HG03354 (cell line): ENCODE measurements at regions not wholly inside any gene's neighbourhood (a gene's known extent, or its start where the extent isn't known, plus 50 kb on each side); places are given as distances from the start of the nearest gene placed in this dataset.

Experiments
- ATAC-seq: cut with Tn5 transposase; IDR thresholded peaks from one replicate; pipeline ENCODE4 v1.9.1; 2021; ENCODE audit warnings: mild to moderate bottlenecking; ENCODE audit not compliant: unreplicated experiment, poor library complexity, severe bottlenecking

DNA sequence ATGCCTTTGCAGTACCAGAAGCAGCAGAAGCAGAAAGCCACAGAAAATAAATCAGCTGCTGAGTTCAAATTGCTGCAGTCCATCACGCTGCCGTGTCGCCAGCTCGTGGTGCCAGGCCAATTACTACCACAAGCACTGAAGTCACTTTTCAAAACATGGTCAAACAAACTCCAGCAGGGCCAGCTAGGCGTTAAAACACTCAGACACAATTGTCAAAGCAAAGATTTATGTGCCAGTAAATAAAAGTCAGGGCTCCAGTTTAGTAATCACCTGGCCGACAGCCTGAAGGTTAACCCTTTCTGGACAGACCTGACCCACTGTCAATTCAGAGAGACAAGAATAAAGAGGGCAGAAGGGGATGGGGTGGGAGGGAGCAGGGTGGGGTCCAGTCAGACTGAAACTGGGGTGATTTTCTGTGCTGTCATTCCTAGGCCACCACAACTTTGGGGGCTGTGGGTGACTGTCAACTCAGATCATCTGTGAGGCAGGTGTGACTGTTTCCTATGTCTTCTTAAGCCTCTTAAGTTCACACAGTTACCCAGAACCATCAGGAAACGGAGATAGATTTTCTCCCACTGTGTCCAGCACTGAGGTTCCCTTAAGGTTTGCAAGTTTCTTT lies 109.8 kb upstream of the FUT8 start:
- peak; percentile 61 for ATAC-seq

DNA sequence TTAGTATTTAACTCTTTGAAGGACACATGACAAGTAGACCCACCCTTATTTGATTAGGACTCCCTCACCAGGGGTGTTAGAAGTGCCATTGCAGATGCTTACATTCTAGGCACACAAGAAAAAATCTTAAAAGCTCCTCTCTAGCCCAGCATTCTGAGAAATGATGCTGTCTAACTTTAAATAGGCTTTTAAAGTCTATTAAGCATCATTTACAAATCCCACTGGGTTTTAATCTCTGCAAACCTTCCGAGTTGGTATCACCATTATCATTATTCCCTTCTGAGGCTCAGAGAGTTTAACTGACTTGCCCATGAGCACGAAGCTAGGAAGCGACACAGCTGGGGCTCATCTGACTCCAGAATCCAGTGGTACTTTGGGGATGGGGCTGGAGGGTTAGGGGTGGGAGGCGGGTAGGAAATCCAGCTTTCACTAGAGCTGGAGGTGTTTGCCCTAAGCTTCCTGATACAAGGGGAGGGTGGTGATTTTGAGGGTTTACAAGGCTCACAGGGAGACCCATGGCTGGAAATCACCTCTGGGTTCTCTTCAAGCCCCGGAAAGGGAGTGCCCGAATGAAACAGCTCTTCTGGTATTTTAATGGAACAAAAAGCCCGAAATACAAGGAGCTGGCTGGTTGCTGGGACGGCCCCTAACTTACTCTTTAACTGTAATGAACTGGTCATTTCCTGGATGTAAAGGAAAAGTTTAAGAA lies 109.2 kb upstream of the FUT8 start:
- no peak for ATAC-seq

DNA sequence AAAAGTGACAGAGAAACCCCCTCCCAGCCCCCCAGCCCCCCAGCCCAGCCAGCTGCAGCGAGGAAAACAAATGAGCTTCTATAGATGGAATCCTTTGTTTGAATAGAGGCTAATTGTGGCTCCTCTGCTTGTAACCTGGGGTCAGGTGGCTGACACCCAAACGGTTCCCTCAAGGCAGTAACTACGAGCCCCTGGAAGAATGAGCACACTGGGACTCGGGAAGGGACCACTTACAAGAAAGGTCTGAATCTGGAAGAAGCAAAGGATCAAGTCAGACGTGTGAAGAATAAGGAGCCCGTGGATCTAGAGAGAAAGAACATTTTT lies 108.7 kb upstream of the FUT8 start:
- no peak for ATAC-seq

DNA sequence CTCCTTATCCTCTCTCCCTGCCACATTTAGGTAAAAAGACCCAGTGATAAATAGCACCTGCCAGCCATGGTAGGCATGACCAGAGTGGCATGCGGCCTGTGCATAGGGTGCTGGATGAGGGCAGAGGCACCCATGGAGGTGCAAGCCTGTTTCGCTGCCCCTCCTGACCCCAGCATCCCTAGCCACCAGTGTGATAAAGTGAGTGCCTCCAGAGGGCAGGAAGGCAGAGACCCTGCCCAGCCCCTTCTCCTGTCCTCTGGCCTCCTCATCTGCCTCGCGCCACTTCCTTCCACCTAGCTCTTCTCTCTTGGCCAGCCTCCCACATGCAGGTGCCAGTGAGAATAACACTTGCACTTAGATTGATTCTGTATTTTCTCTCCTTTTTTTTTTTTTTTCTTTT lies 108.3 kb upstream of the FUT8 start:
- ATAC-seq, result no peak

DNA sequence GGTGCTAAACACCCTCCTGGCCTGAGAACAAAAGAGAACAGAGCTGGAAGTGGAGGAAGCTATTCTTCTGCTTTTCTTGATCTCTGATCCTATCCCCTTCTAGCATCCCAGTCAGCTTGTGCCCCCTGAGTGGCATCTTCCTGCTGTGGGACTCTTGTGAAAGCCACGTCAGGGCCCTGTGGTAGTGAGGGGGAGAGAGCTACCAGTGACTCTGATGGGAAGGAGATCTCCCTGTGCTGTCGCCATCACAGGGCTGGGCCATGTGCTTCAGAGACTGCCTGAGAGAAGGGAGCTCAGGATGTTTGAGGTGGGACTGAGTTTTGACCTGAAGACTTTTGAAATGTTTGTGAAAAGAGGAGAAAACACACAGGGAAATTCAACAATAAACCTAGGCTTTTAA lies 107.6 kb upstream of the FUT8 start:
- ATAC-seq, result no peak

DNA sequence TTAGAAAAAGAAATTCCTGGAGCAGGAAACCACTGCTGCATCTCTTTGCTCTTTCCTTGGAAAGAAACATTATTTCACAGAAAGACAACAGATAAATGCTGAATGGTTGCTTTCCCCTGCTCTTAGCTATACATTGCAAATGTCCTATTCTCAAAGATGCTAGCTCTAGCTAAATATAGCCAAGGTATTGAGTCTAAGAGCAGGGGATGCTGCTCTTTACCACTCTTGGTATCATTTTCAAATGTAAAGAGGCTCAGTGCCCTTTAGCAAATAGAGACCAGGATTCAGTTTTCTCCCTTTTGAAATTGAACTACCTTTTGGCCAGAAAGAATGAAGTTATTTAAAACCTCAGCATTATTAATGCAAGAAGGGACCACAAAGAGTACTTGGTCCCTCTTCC lies 104.0 kb upstream of the FUT8 start:
- no peak for ATAC-seq

DNA sequence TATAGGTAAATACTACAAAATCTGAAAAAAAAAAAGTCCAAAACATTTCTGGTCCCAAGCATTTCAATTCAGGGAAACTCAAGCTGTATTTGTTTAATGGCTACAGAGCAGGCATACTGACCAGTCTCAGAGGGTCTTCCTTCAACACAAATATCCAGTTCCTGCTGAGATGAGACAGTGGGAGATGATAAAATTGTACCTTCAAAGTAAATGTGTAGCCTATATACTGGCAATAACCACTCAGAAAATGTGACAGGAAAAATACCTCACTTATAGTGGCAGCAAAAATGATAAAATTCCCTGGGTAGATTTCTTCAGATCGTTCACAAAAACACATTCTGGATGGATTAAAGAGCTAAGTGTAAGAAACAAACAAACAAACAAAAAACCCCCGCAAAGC lies 102.0 kb upstream of the FUT8 start:
- no peak for ATAC-seq

DNA sequence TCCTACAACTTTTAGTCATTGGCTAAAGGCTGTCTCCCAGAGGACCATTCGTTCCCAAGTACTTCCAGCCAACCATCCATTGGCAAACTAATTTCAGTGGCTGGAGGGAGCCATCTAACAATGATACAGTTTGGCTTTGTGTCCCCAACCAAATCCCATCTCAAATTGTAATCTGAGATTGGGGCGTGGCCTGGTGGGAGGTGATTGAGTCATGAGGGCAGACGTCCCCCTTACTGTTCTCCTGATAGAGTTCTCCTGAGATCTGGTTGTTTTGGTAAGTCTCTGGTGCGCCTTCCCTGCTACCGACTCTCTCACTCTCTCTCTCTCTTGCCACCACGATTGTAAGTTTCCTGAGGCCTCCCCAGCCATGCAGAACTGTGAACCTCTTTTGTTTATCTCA lies 99.7 kb upstream of the FUT8 start:
- ATAC-seq, result no peak

DNA sequence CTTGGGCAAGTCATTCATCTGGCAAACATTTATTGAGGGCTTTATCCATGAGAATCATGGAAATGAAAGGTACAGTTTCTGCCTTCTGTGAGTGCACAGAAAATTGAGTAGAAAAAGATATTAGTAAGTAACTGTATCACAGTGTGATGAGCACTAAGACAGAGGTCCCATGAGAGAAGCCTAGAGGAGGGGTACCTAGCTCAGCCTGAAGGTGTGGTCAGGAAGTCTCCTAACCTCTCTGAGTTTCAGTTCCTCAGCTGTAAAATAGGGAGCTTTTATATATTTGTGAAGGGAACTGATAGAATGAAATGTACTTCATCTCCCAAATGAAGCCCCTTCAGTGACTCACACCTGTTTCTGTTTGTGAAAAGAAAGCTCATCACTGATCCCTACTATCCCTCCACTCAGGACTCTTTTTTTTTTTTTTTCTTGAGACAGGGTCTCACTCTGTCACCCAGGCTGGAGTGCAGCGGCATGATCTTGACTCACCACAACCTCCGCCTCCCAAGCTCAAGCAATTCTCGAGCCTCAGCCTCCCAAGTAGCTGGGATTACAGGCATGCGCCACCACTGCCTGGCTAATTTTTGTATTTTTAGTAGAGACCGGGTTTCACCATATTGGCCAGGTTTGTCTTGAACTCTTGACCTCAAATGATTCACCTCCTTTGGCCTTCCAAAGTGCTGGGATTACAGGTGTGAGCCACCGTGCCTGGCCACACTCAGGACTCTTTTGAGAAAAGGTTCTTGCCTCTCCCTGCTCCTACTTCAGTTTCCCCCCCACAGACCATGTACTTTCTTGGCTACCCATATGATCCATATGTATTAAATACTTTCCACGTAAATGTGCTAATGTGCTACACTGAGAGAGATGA lies 93.7 kb upstream of the FUT8 start:
- peak; percentile 60 for ATAC-seq

DNA sequence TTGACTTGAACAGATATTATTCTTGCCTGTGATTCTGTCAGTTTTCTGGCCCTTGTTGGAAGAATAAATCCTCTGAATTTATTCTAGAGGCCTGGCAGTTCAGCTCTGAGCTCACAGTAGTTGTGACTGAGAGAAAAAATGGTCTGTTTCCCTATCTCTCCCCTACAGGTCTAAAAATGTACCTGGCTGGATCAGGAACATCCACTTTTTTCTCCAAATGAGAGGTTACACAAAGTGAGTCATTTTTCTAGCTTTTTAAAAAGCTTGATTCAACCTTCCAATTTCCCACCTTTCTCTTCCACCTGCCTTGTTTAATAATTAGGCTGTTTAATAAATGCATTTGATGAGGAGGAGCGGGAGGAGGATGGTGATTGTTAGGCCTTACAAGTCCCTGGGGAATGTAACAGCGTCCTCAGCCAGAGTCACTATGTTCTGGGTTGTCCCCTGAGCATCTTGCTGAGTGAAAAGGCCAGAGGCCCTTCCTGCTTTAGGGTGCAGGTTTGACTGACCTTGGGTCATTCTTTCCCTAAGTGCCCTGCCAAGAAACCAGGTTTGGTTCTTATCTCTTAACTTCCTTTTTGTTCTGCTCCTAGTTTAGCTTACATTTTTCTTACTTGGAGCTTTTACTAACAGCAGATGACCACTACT lies 91.7 kb upstream of the FUT8 start:
- peak; percentile 31 for ATAC-seq

DNA sequence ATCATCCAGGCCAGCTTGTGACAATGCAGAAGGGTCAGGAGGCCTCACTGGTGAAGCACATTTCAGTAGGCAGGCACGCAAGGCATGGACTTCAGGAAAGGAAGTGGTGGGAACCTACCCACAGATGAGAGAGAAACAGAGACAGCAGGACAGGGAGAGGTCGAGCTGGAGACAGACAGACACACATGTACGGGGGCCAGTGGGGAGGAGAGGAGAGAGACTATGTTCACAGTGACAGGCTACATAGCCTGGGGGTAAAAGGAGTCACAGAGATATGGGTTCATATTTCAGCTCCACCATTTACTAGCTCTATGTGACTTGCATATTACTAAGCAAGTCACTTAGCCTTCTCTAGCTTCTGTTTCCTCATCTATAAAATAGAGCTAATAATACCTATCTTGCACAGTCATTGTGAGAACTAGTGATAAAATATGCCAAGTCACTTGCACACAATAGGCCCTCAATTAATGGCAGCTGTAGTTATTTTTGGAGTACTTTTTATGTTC lies 91.1 kb upstream of the FUT8 start:
- peak; percentile 46 for ATAC-seq

DNA sequence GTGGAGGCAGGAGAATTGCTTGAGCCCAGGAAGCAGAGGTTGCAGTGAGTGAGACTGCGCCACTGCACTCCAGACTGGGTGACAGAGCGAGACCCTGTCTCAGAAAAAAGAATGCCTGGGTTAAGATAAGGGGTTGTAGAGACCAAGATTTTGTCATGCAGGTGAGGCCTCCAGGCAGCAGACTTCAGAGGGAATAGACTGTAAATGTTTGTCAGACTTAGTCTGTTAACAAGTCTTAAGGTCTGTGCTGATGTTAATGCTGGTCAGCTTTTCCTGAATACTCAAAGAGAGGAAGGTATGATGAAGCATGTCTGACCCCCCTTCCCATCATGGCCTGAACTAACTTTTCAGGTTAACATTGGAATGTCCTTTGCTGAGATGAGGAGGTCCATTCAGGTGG lies 83.0 kb upstream of the FUT8 start:
- no peak for ATAC-seq

DNA sequence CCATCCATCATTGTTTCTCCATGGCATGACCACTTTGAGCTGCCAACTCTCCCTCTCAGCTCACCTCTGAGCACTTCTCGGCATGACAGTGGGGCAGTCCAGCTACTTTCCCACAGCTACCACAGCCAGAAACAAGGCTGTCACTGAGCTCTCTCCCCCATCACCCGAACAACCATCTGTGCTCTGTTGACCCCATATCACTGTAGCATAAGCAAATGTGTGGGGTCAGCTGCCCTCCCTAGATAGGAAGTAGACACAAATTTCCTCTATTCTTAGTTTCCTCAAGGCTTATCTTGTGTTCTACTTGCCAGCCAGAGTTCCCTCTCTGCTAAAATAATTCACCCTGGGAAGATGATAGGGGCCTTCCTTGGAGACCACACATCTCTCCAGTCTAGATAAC lies 82.6 kb upstream of the FUT8 start:
- no peak for ATAC-seq

DNA sequence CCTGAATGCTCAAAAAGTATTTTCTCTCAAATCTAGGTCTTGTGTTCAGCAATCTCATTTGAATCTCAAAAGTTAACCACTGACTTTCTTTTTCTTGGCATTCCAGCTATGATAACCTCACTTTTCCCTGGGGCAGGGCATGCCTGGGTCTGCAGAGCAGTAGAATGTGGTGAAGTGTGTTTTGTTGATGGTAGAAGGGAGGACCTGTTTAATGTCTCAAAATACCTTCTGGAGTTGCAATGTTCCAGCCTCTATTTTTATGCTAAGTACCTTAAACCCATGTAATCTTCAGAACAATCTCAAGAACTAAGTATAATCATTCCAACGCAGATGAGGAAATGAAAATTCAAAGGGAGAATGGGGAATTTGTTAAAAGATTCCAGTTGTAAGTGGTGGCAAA lies 82.1 kb upstream of the FUT8 start:
- ATAC-seq, result no peak

DNA sequence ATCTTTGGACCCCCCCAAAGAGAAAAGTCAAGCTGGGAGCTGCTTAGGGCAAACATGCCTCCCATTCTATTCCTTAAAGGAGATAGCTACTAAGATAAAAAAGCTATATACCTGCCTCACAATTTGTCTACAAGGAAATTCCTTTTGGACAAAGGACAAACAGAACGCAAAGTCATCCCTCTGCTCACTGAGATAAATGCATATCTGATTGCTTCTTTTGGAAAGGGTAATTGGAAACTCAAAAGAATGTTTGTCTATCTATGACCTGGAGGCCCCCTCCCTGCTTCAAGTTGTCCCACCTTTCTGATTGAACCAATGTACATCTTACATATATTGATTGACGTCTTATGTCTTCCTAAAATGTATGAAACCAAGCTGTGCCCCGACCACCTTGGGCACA lies 80.9 kb upstream of the FUT8 start:
- ATAC-seq, result no peak

DNA sequence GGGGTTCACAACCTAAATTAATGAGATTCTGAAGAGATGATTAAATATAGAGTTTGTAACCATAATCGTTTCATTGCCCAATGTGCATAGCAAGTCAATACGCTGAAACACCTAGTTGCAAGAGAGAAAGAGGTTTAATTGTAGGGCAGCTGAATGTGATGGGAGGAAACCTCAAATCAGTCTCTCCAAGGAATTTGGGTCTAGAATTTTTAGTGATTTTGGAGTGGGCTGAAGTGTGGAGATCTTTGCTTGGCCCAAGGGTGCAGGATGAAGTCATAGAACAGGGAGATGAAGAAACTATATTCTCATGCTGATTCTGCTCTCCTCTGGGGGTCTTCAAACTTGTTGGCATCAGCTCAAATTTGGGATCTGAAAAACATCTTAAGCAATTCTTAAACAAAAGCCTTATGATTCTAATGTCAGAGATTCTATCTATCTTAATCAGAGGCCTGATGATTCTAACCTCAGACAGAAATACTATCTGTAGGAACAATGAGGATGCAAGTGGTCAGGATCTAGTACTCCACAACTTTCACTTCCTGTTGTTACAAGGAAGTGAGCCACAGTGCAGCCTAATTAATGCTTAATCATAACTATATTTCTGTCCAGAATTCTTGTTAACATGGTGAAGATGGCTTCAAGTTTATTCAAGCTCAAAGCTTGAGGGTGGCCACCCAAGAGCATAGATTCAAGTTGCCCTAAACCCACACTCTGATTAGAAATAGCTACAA lies 80.2 kb upstream of the FUT8 start:
- peak; percentile 67 for ATAC-seq

DNA sequence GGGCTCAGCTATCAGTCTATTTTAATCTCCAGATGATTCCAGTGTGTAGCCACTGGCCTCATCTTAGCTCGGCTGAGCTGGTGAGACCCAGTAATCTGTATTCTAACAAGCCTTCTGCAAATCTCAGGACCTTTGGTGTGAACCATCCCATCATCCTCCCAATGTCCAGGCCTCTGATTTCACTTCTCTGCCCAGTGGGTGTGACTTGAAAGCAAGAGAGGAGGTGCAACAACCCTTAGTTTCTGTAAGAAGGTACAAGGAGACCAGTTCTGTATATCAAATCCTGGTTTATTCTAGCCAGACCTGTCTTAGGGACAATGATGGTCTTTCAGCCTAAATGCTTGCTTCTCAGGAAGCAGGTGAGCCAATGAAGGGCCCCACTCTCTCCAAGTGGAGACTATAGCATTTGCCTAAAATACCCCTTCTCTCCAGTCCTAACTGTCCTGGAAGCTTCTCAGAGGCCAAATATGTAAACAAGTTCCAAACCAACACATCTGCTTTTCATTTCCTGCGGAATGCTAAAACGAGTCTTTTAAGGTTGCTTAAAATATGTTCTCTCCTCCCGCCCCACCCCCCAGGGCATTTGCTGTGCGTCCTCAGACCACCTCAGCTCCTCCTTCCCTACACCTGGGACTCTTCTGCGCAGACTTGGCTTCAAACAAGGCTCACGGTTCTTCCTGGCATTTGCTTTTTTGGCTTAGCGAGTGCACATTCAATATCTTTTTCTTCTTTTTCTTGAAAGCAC lies 78.4 kb upstream of the FUT8 start:
- no peak for ATAC-seq

DNA sequence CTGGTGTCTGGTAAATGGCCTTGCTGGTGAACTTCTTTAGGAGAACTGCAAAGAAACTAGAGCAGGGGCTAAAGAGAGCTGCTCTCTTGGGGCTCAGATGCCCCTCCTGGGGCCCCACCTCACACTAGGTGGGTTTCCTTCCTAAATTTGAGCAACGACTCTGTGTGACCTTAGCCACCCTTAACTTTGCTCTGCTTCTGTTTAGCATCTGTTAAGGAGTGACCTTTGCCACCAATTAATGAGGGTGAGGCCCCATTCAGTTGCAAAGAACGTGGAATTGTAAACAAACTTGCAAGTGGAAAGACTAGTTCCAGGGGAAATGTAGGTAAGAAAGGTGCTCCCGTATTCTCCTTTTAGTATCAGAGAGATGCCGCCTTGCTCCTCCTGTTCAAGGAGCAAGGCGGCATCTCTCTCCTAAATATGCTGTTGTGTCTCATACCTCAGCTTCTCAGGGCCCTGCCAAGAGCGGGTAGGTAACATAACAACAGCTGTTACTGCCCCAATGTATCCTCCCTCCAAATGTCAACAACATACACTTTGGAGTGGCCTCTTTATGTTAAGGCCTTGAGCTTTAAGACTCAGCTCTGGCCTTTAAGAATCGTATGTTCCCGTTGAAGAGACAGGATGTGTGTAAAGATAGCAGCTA lies 77.6 kb upstream of the FUT8 start:
- no peak for ATAC-seq
